Endothelial cell of umbilical vein (primary cell): ENCODE measurements at regions not wholly inside any gene's neighbourhood (a gene's known extent, or its start where the extent isn't known, plus 50 kb on each side); places are given as distances from the start of the nearest gene placed in this dataset.

Source experiments
- CTCF ChIP-seq, 2 donors: IDR thresholded peaks; 1 replicate in 1 of 2; 2 replicates in 1 of 2; pipeline ENCODE4 v1.5.1; 2011; ENCODE audit warnings: low read length in 2 of 2, mild to moderate bottlenecking in 2 of 2, moderate library complexity in 2 of 2, control low read depth in 1 of 2, inconsistent platforms in 1 of 2, low read depth in 1 of 2; ENCODE audit not compliant: insufficient read depth in 1 of 2; ENCODE audit errors: extremely low read depth in 1 of 2
- EZH2 ChIP-seq: IDR thresholded peaks from 2 replicates; pipeline ENCODE4 v1.6.1; 2012; ENCODE audit warnings: borderline replicate concordance, low read depth, mild to moderate bottlenecking, moderate library complexity, low read length, inconsistent platforms; ENCODE audit not compliant: severe bottlenecking
- MAX ChIP-seq: IDR thresholded peaks from 2 replicates; pipeline ENCODE4 v1.6.1; 2011; ENCODE audit not compliant: insufficient read depth, insufficient read length
- POLR2A ChIP-seq: IDR thresholded peaks from 2 replicates; pipeline ENCODE4 v1.6.1; 2012; ENCODE audit warnings: low read depth, mild to moderate bottlenecking, control low read depth, low read length
- POLR2AphosphoS5 ChIP-seq: IDR thresholded peaks from 2 replicates; pipeline ENCODE4 v1.6.1; 2012; ENCODE audit warnings: low read depth, mild to moderate bottlenecking, control low read depth, low read length, moderate library complexity; ENCODE audit not compliant: insufficient read depth

- TF ChIP-seq CTCF (IDR thresholded peaks at IDR 0.05; ENCODE audit: extremely low read depth in 1 of 2, insufficient read depth in 1 of 2, low read depth in 1 of 2, low read length in 2 of 2) (no peak), POLR2A (no peak), MAX (no peak), POLR2AphosphoS5 (no peak), EZH2 (no peak)
These were observed 64.5 kb upstream of the SCEL start for GRCh38 chr13:77470986-77471385.
